K562 (cell line): ENCODE measurements at regions not wholly inside any gene's neighbourhood (a gene's known extent, or its start where the extent isn't known, plus 50 kb on each side); places are given as distances from the start of the nearest gene placed in this dataset.

Experiments used
- ATAC-seq: fragments of 200-7000 bp; cut with Tn5 transposase; 3 replicates; pipeline ENCODE4 v1.9.1; 2020; ENCODE audit warnings: moderate library complexity
- BruUV-seq: library from RNA; stranded (reverse); fragments of 400-500 nt; replicated peaks from 2 replicates; lab custom pipeline; 2021; lab: Mats Ljungman, UMichigan
- CTCF ChIA-PET: fragments of 300-600 bp; formaldehyde crosslinking; extraction: SDS; loops from one replicate; lab custom pipeline; 2021; ENCODE audit warnings: low intra/inter-chr PET ratio; lab: Yijun Ruan, JAX
- POLR2A ChIA-PET: fragments of 300-600, 350-650 bp; sonication (Branson Sonifier 250); formaldehyde crosslinking; extraction: SDS; loops from one replicate; lab custom pipeline; 2021; ENCODE audit warnings: antibody characterized with exemption, inconsistent platforms; lab: Yijun Ruan, JAX
- DNase-seq, 4 experiments: peaks; one replicate each; pipeline versions ENCODE4 v3.0.0 to v3.0.0-alpha.2; 2011 to 2018; ENCODE audit warnings: low spot score in 3 of 4, mixed read lengths in 3 of 4; ENCODE audit errors: extremely low read depth in 1 of 4
- FAIRE-seq: peaks from 2 replicates; lab custom pipeline; 2011; peaks lifted over from hg19 to GRCh38; lab: Jason Lieb, UNC
- H2AFZ ChIP-seq: 2 replicates; pipeline ENCODE4 v1.6.0; 2011; ENCODE audit warnings: low read depth, low read length, control low read depth, inconsistent platforms
- H3K27ac ChIP-seq: fragments of 200-600 bp; 3 replicates; pipeline ENCODE4 v1.8.0; 2011; ENCODE audit warnings: low read depth, mild to moderate bottlenecking, control low read depth, inconsistent platforms, low read length, moderate library complexity, mixed read lengths; ENCODE audit errors: extremely low read depth
- H3K27me3 ChIP-seq, 2 experiments: fragments of 300-600 bp in 1 of 2; 2 replicates in 1 of 2; 3 replicates in 1 of 2; pipeline versions ENCODE4 v1.6.0 to v1.8.0; 2011; ENCODE audit warnings: inconsistent platforms in 2 of 2, low read length in 2 of 2, mild to moderate bottlenecking in 1 of 2, mixed read lengths in 1 of 2, moderate library complexity in 1 of 2; ENCODE audit not compliant: control insufficient read depth in 2 of 2, insufficient read depth in 2 of 2
- H3K36me3 ChIP-seq: fragments of 300-600 bp; 3 replicates; pipeline ENCODE4 v1.8.0; 2011; ENCODE audit warnings: mild to moderate bottlenecking, low read length, inconsistent platforms; ENCODE audit not compliant: control insufficient read depth, insufficient read depth
- H3K4me1 ChIP-seq, 2 experiments: fragments of 200-600 bp in 1 of 2; replicated peaks in 1 of 2; 2 replicates in 1 of 2; 3 replicates in 1 of 2; pipeline versions ENCODE4 v1.5.1 to v1.8.0; 2011; ENCODE audit warnings: inconsistent platforms in 2 of 2, low read length in 2 of 2, mild to moderate bottlenecking in 1 of 2, mixed read lengths in 1 of 2, moderate library complexity in 1 of 2; ENCODE audit not compliant: control insufficient read depth in 2 of 2, insufficient read depth in 2 of 2
- H3K4me2 ChIP-seq: 2 replicates; pipeline ENCODE4 v1.6.1; 2011; ENCODE audit warnings: low read length, control low read depth, inconsistent platforms, mixed read lengths; ENCODE audit not compliant: insufficient read depth
- H3K4me3 ChIP-seq: fragments of 200-600 bp; sonication (generic), shearing (Covaris generic); 2 replicates; pipeline ENCODE4 v1.5.1; 2016; ENCODE audit warnings: control low read depth, inconsistent platforms
- H3K79me2 ChIP-seq: fragments of 200-600 bp; 3 replicates; pipeline ENCODE4 v1.8.0; 2011; ENCODE audit warnings: low read length, inconsistent platforms; ENCODE audit not compliant: control insufficient read depth, insufficient read depth
- H3K9ac ChIP-seq, 2 experiments: 2 replicates each; pipeline versions ENCODE4 v1.6.0 to v1.6.1; 2011; ENCODE audit warnings: low read depth in 2 of 2, low read length in 2 of 2, control low read depth in 1 of 2, inconsistent platforms in 1 of 2, mild to moderate bottlenecking in 1 of 2, mixed read lengths in 1 of 2; ENCODE audit not compliant: insufficient read depth in 1 of 2
- H3K9me1 ChIP-seq: one replicate; pipeline ENCODE4 v1.6.0; 2011; ENCODE audit warnings: inconsistent platforms, mild to moderate bottlenecking, low read length, moderate library complexity; ENCODE audit not compliant: control insufficient read depth, insufficient read depth
- H3K9me3 ChIP-seq: replicated peaks from 2 replicates; pipeline ENCODE4 v1.5.1; 2011; ENCODE audit warnings: low read depth, low read length, inconsistent platforms; ENCODE audit not compliant: control insufficient read depth, insufficient read depth
- H4K20me1 ChIP-seq: replicated peaks from 2 replicates; pipeline ENCODE4 v1.6.1; 2011; ENCODE audit warnings: low read length, inconsistent platforms, mixed read lengths; ENCODE audit not compliant: control insufficient read depth, insufficient read depth
- HDAC1 ChIP-seq, 2 experiments: fragments of 450-650 bp; IDR thresholded peaks; 2 replicates each; pipeline ENCODE4 v1.6.1; 2016 to 2017; ENCODE audit warnings: inconsistent platforms in 1 of 2, mild to moderate bottlenecking in 1 of 2, moderate library complexity in 1 of 2
- RHOXF2B ChIP-seq: fragments of 250-450 bp; sonication (Bioruptor Pico); conservative IDR thresholded peaks from 2 replicates; pipeline ENCODE4 v1.5.1; 2021
- SMAD2 ChIP-seq: fragments of 150-350 bp; IDR thresholded peaks from 2 replicates; pipeline ENCODE4 v1.6.1; 2014; ENCODE audit warnings: low read depth, mild to moderate bottlenecking, low read length
- SNRNP70 ChIP-seq: fragments of 200-400 bp; formaldehyde crosslinking; optimal IDR thresholded peaks from 2 replicates; pipeline ENCODE3; 2017; ENCODE audit warnings: low read depth, low read length
- TEAD2 ChIP-seq: fragments of 450-650 bp; IDR thresholded peaks from 2 replicates; pipeline ENCODE4 v1.6.1; 2016; ENCODE audit warnings: missing genetic modification characterization, control low read depth, missing compliant biosample characterization
- THRB ChIP-seq: fragments of 450-650 bp; formaldehyde crosslinking; conservative IDR thresholded peaks from 2 replicates; pipeline ENCODE4 v1.4.0; 2022; ENCODE audit warnings: mild to moderate bottlenecking, missing genetic modification characterization
- TOE1 ChIP-seq, 2 experiments: fragments of 450-650 bp in 1 of 2; sonication (generic) in 1 of 2; formaldehyde crosslinking in 1 of 2; IDR thresholded peaks; 2 replicates each; pipeline versions ENCODE4 v1.7.1 to v1.8.0; 2016 to 2022; ENCODE audit warnings: borderline replicate concordance in 2 of 2, mild to moderate bottlenecking in 2 of 2, antibody characterized with exemption in 1 of 2, inconsistent platforms in 1 of 2, low read depth in 1 of 2, missing genetic modification reagents in 1 of 2, moderate library complexity in 1 of 2
- ZNF512 ChIP-seq: IDR thresholded peaks from 2 replicates; pipeline ENCODE4 v1.6.1; 2016; ENCODE audit warnings: missing genetic modification characterization, missing compliant biosample characterization
- in situ Hi-C: fragments of 300-500 bp; cut with MboI; formaldehyde crosslinking; loops from 4 replicates; pipeline ENCODE4 v1.15.0; 2018; ENCODE audit warnings: inconsistent platforms, mixed read lengths
- intact Hi-C: fragments of 100-400 bp; cut with micrococcal nuclease; formaldehyde crosslinking; loops from 2 replicates; pipeline ENCODE4 v1.14.2; 2022
- TF ChIP-seq, protein P1 (sequence below): sonication (generic); formaldehyde crosslinking; IDR thresholded peaks from 2 replicates; pipeline ENCODE4 v1.8.1; 2023; ENCODE audit warnings: mild to moderate bottlenecking, missing genetic modification reagents
- TF ChIP-seq, protein P2 (sequence below): fragments of 250-450 bp; sonication (Bioruptor Pico); IDR thresholded peaks from 2 replicates; pipeline ENCODE4 v1.8.0; 2021; ENCODE audit warnings: mild to moderate bottlenecking, moderate library complexity
- TF ChIP-seq, protein P3 (sequence below): fragments of 250-450 bp; sonication (Bioruptor Pico); IDR thresholded peaks from 2 replicates; pipeline ENCODE4 v1.9.0; 2021; ENCODE audit warnings: mild to moderate bottlenecking, inconsistent platforms
- TF ChIP-seq, protein P4 (sequence below): fragments of 450-650 bp; IDR thresholded peaks from 2 replicates; pipeline ENCODE4 v1.6.1; 2016; ENCODE audit warnings: missing biosample characterization, missing genetic modification characterization

- TF ChIP-seq, protein P1, sequence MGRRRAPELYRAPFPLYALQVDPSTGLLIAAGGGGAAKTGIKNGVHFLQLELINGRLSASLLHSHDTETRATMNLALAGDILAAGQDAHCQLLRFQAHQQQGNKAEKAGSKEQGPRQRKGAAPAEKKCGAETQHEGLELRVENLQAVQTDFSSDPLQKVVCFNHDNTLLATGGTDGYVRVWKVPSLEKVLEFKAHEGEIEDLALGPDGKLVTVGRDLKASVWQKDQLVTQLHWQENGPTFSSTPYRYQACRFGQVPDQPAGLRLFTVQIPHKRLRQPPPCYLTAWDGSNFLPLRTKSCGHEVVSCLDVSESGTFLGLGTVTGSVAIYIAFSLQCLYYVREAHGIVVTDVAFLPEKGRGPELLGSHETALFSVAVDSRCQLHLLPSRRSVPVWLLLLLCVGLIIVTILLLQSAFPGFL (CRISPR knock-in tag): no peak
- TF ChIP-seq HDAC1 (IDR thresholded peaks at IDR 0.05): no peak
Measured at GRCh38 chr2:52835909-52836308, 931.7 kb upstream of the CHAC2 start (continued).

- Histone ChIP-seq H3K9me1 (no peaks in the 10 kb centered on the region), H3K27me3 (no peaks in the 10 kb centered on the region), H3K4me3 (no peak overlapping the region), H3K4me1 (no peaks in the 10 kb centered on the region), H4K20me1 (no peaks in the 10 kb centered on the region), H3K27ac (no peak overlapping the region), H2AFZ (no peak overlapping the region), H3K9me3 (no peaks in the 10 kb centered on the region; the same call in 1 of the 2 replicates), H3K79me2 (no peaks in the 10 kb centered on the region), H3K4me2 (no peak overlapping the region), H3K9ac (no peak overlapping the region), H3K36me3 (no peaks in the 10 kb centered on the region)
- ATAC-seq (no peak), FAIRE-seq (no peak), DNase-seq (no peak)
- intact Hi-C loops (no loop called here), in situ Hi-C loops (no loop called here)
- CTCF ChIA-PET: no interaction called here
- no TSS peak for BruUV-seq
- POLR2A ChIA-PET: no interaction called here
- TF ChIP-seq TEAD2 (tag) (no peak), TOE1 (IDR thresholded peaks at IDR 0.05; ENCODE audit: borderline replicate concordance) (no peak), TOE1 (CRISPR knock-in tag; IDR thresholded peaks at IDR 0.05; ENCODE audit: borderline replicate concordance, low read depth) (no peak), RHOXF2B (no peak), THRB (CRISPR knock-in tag) (no peak), SNRNP70 (no peak), ZNF512 (tag) (no peak), SMAD2 (no peak)
- TF ChIP-seq, protein P2, sequence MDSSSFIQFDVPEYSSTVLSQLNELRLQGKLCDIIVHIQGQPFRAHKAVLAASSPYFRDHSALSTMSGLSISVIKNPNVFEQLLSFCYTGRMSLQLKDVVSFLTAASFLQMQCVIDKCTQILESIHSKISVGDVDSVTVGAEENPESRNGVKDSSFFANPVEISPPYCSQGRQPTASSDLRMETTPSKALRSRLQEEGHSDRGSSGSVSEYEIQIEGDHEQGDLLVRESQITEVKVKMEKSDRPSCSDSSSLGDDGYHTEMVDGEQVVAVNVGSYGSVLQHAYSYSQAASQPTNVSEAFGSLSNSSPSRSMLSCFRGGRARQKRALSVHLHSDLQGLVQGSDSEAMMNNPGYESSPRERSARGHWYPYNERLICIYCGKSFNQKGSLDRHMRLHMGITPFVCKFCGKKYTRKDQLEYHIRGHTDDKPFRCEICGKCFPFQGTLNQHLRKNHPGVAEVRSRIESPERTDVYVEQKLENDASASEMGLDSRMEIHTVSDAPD (CRISPR knock-in tag): no peak
- TF ChIP-seq, protein P3, sequence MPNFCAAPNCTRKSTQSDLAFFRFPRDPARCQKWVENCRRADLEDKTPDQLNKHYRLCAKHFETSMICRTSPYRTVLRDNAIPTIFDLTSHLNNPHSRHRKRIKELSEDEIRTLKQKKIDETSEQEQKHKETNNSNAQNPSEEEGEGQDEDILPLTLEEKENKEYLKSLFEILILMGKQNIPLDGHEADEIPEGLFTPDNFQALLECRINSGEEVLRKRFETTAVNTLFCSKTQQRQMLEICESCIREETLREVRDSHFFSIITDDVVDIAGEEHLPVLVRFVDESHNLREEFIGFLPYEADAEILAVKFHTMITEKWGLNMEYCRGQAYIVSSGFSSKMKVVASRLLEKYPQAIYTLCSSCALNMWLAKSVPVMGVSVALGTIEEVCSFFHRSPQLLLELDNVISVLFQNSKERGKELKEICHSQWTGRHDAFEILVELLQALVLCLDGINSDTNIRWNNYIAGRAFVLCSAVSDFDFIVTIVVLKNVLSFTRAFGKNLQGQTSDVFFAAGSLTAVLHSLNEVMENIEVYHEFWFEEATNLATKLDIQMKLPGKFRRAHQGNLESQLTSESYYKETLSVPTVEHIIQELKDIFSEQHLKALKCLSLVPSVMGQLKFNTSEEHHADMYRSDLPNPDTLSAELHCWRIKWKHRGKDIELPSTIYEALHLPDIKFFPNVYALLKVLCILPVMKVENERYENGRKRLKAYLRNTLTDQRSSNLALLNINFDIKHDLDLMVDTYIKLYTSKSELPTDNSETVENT (CRISPR knock-in tag): no peak
- TF ChIP-seq, protein P4, sequence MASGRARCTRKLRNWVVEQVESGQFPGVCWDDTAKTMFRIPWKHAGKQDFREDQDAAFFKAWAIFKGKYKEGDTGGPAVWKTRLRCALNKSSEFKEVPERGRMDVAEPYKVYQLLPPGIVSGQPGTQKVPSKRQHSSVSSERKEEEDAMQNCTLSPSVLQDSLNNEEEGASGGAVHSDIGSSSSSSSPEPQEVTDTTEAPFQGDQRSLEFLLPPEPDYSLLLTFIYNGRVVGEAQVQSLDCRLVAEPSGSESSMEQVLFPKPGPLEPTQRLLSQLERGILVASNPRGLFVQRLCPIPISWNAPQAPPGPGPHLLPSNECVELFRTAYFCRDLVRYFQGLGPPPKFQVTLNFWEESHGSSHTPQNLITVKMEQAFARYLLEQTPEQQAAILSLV: no peak
- TF ChIP-seq, all 486 proteins: peak for 0
Measured at GRCh38 chr2:52831216-52831615, 936.4 kb upstream of the CHAC2 start.
